ENCODE measurements at regions not wholly inside any gene's neighbourhood (a gene's known extent, or its start where the extent isn't known, plus 50 kb on each side); places are given as distances from the start of the nearest gene placed in this dataset.

- no peaks in the 10 kb centered on the region for H3K4me1 ChIP-seq (ENCODE audit: control insufficient read depth, insufficient read depth, low read length)
- no peaks in the 10 kb centered on the region for H3K36me3 Mint-ChIP-seq
- WGBS (ENCODE audit: insufficient coverage) = 63% methylated on average over 4 of the region's 4 CpGs
- H3K27ac ChIP-seq (ENCODE audit: low read length) = no peak overlapping the region
- no peaks in the 10 kb centered on the region for H3K9me3 ChIP-seq (ENCODE audit: control insufficient read depth, insufficient read depth, low read length)
- ATAC-seq = no peak
- no peaks in the 10 kb centered on the region for H3K36me3 ChIP-seq (ENCODE audit: control insufficient read depth, insufficient read depth, low read length)
- H3K4me3 Mint-ChIP-seq = no peak overlapping the region
- H3K4me1 Mint-ChIP-seq = no peaks in the 10 kb centered on the region
- H3K27ac Mint-ChIP-seq = no peak overlapping the region
- no peak for DNase-seq
- intact Hi-C loops (cut with micrococcal nuclease) = no loop called here
- no peaks in the 10 kb centered on the region for H3K27me3 Mint-ChIP-seq (ENCODE audit: low read depth in 2 of 2)
- H3K4me3 ChIP-seq (ENCODE audit: low read length) = no peak overlapping the region
- no peaks in the 10 kb centered on the region for H3K27me3 ChIP-seq (ENCODE audit: control insufficient read depth, insufficient read depth, low read length)
- no peak for TF ChIP-seq CTCF (IDR thresholded peaks at IDR 0.05)
- no peaks in the 10 kb centered on the region for H3K9me3 Mint-ChIP-seq
Measured at GRCh38 chr18:26635466-26635865, 87.1 kb upstream of the KCTD1 start.

- Histone ChIP-seq H3K27ac (ENCODE audit: low read length) (no peak overlapping the region), H3K9me3 (ENCODE audit: control insufficient read depth, insufficient read depth, low read length) (no peaks in the 10 kb centered on the region), H3K4me3 (ENCODE audit: low read length) (no peak overlapping the region), H3K27me3 (ENCODE audit: control insufficient read depth, insufficient read depth, low read length) (no peaks in the 10 kb centered on the region), H3K36me3 (ENCODE audit: control insufficient read depth, insufficient read depth, low read length) (no peaks in the 10 kb centered on the region), H3K4me1 (ENCODE audit: control insufficient read depth, insufficient read depth, low read length) (no peaks in the 10 kb centered on the region)
- DNase-seq (no peak), ATAC-seq (no peak)
- H3K27ac Mint-ChIP-seq = no peak overlapping the region
- WGBS (ENCODE audit: insufficient coverage) = 43% methylated on average over 2 of the region's 4 CpGs
- no peaks in the 10 kb centered on the region for H3K36me3 Mint-ChIP-seq
- no peaks in the 10 kb centered on the region for H3K27me3 Mint-ChIP-seq (ENCODE audit: low read depth in 2 of 2)
- no peaks in the 10 kb centered on the region for H3K9me3 Mint-ChIP-seq
- no peaks in the 10 kb centered on the region for H3K4me1 Mint-ChIP-seq
- no peak overlapping the region for H3K4me3 Mint-ChIP-seq
- TF ChIP-seq CTCF (IDR thresholded peaks at IDR 0.05) = no peak
- intact Hi-C loops (cut with micrococcal nuclease) = no loop called here
Measured at GRCh38 chr18:26634631-26635030, 86.3 kb upstream of the KCTD1 start.

DNA sequence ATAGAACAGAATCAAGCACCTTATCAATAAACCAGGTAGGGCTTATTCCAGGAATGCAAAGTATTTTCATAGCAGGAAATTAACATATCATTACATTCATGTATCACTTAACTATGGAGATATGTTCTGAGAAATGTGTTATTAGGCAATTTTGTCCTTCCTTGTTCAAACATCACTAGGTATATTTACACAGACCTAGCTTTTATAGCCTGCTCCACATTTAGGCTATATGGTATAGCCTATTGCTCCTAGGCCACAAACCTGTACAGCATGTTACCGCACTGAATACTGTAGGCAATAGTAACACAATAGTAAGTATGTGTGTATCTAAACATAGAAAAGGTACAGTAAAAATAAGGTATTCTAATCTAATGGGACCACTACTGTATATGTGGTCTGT lies 82.8 kb upstream of the KCTD1 start:
- no peak for DNase-seq

More for the DNA sequence above, 82.8 kb upstream of the KCTD1 start:
- WGBS (ENCODE audit: insufficient coverage) = no CpG with 5 or more reads among the region's 1 CpG
- Histone ChIP-seq H3K4me3 (ENCODE audit: low read length) (no peak overlapping the region), H3K27me3 (ENCODE audit: control insufficient read depth, insufficient read depth, low read length) (no peaks in the 10 kb centered on the region), H3K4me1 (ENCODE audit: control insufficient read depth, insufficient read depth, low read length) (no peaks in the 10 kb centered on the region), H3K9me3 (ENCODE audit: control insufficient read depth, insufficient read depth, low read length) (no peaks in the 10 kb centered on the region), H3K36me3 (ENCODE audit: control insufficient read depth, insufficient read depth, low read length) (no peaks in the 10 kb centered on the region), H3K27ac (ENCODE audit: low read length) (no peak overlapping the region)
- Mint-ChIP-seq H3K4me1 (no peaks in the 10 kb centered on the region), H3K4me3 (no peak overlapping the region), H3K36me3 (no peaks in the 10 kb centered on the region), H3K27me3 (ENCODE audit: low read depth in 2 of 2) (peaks cover 6 to 15% of the 10 kb centered on the region in 2 donors), H3K27ac (no peak overlapping the region), H3K9me3 (peaks cover 0 to 2% of the 10 kb centered on the region in 2 donors)
- no peak for ATAC-seq
- no peak for TF ChIP-seq CTCF (IDR thresholded peaks at IDR 0.05)
- intact Hi-C loops (cut with micrococcal nuclease) = no loop called here
